GM18498 (cell line): ENCODE measurements at regions not wholly inside any gene's neighbourhood (a gene's known extent, or its start where the extent isn't known, plus 50 kb on each side); places are given as distances from the start of the nearest gene placed in this dataset.
A peak's percentile ranks its signal among the peaks of the same experiment; 100 is the strongest.

ENCODE experiments used
- ATAC-seq: cut with Tn5 transposase; IDR thresholded peaks from one replicate; pipeline ENCODE4 v1.9.1; 2021; ENCODE audit warnings: mild to moderate bottlenecking, moderate library complexity; ENCODE audit not compliant: unreplicated experiment

- no peak for ATAC-seq
Measured at GRCh38 chr3:22565393-22565792, 637.7 kb upstream of the UBE2E2 start.

- ATAC-seq: no peak
Measured at GRCh38 chr3:22568285-22568684, 634.8 kb upstream of the UBE2E2 start.

- no peak for ATAC-seq
Measured at GRCh38 chr3:22569570-22569969, 633.6 kb upstream of the UBE2E2 start.

- ATAC-seq: no peak
Measured at GRCh38 chr3:22581007-22581406, 622.1 kb upstream of the UBE2E2 start.

GRCh38 chr3:22582266-22582665 is 620.9 kb upstream of the UBE2E2 start:
- ATAC-seq: no peak

GRCh38 chr3:22585504-22585903 is 617.6 kb upstream of the UBE2E2 start:
- ATAC-seq: no peak

- no peak for ATAC-seq
Measured at GRCh38 chr3:22585911-22586310, 617.2 kb upstream of the UBE2E2 start.

GRCh38 chr3:22587446-22587845 is 615.7 kb upstream of the UBE2E2 start:
- no peak for ATAC-seq

- no peak for ATAC-seq
Measured at GRCh38 chr3:22593638-22594037, 609.5 kb upstream of the UBE2E2 start.

- no peak for ATAC-seq
Measured at GRCh38 chr3:22594990-22595389, 608.1 kb upstream of the UBE2E2 start.

GRCh38 chr3:22606461-22606860 is 596.7 kb upstream of the UBE2E2 start:
- ATAC-seq: no peak

- ATAC-seq: no peak
Measured at GRCh38 chr3:22606938-22607337, 596.2 kb upstream of the UBE2E2 start.

- no peak for ATAC-seq
Measured at GRCh38 chr3:22608093-22608492, 595.0 kb upstream of the UBE2E2 start.

- ATAC-seq: no peak
Measured at GRCh38 chr3:22608721-22609120, 594.4 kb upstream of the UBE2E2 start.

- ATAC-seq: no peak
Measured at GRCh38 chr3:22609139-22609538, 594.0 kb upstream of the UBE2E2 start.

GRCh38 chr3:22612927-22613326 is 590.2 kb upstream of the UBE2E2 start:
- no peak for ATAC-seq

GRCh38 chr3:22615790-22616189 is 587.3 kb upstream of the UBE2E2 start:
- ATAC-seq: no peak

GRCh38 chr3:22617372-22617771 is 585.8 kb upstream of the UBE2E2 start:
- ATAC-seq: no peak

GRCh38 chr3:22620498-22620897 is 582.6 kb upstream of the UBE2E2 start:
- no peak for ATAC-seq

- ATAC-seq: peak; percentile 62
Measured at GRCh38 chr3:22621205-22621809, 581.8 kb upstream of the UBE2E2 start.

- no peak for ATAC-seq
Measured at GRCh38 chr3:22627993-22628499, 575.1 kb upstream of the UBE2E2 start.

GRCh38 chr3:22632536-22632935 is 570.6 kb upstream of the UBE2E2 start:
- no peak for ATAC-seq

GRCh38 chr3:22634433-22634832 is 568.7 kb upstream of the UBE2E2 start:
- ATAC-seq: no peak
